CD14-positive monocyte (primary cell): ENCODE measurements at regions not wholly inside any gene's neighbourhood (a gene's known extent, or its start where the extent isn't known, plus 50 kb on each side); places are given as distances from the start of the nearest gene placed in this dataset.

Source experiments
- DNase-seq, 3 donors: peaks; one replicate each; pipeline ENCODE4 v3.0.0-alpha.2; 2011 to 2022
- H2AFZ ChIP-seq: 2 replicates; pipeline ENCODE4 v1.6.0; 2012; ENCODE audit warnings: mild to moderate bottlenecking, low read depth, low read length, inconsistent platforms; ENCODE audit not compliant: insufficient read depth, poor library complexity, severe bottlenecking
- H3K27ac ChIP-seq, 2 donors: 1 replicate in 1 of 2; 2 replicates in 1 of 2; pipeline ENCODE4 v1.5.1; 2012 to 2013; ENCODE audit warnings: low read length in 2 of 2, control low read depth in 1 of 2, inconsistent platforms in 1 of 2, low read depth in 1 of 2, mild to moderate bottlenecking in 1 of 2
- H3K27me3 ChIP-seq, 2 donors: one replicate each; pipeline versions ENCODE4 v1.6.0 to v1.6.1; 2011 to 2013; ENCODE audit warnings: low read length in 2 of 2; ENCODE audit not compliant: control insufficient read depth in 2 of 2, insufficient read depth in 2 of 2
- H3K36me3 ChIP-seq, 2 donors: replicated peaks in 1 of 2; 1 replicate in 1 of 2; 2 replicates in 1 of 2; pipeline versions ENCODE4 v1.5.1 to v1.6.1; 2012 to 2013; ENCODE audit warnings: low read length in 2 of 2, control low read depth in 1 of 2, inconsistent platforms in 1 of 2, mild to moderate bottlenecking in 1 of 2; ENCODE audit not compliant: insufficient read depth in 2 of 2, control insufficient read depth in 1 of 2
- H3K4me1 ChIP-seq, 2 donors: 1 replicate in 1 of 2; 2 replicates in 1 of 2; pipeline versions ENCODE4 v1.5.1 to v1.6.1; 2012 to 2013; ENCODE audit warnings: low read length in 2 of 2, control low read depth in 1 of 2, inconsistent platforms in 1 of 2, mild to moderate bottlenecking in 1 of 2, moderate library complexity in 1 of 2; ENCODE audit not compliant: insufficient read depth in 2 of 2, control insufficient read depth in 1 of 2
- H3K4me2 ChIP-seq: replicated peaks from 2 replicates; pipeline ENCODE3; 2012; ENCODE audit warnings: low read length, moderate library complexity, mild to moderate bottlenecking; ENCODE audit not compliant: poor library complexity, severe bottlenecking; ENCODE audit errors: extremely low read depth
- H3K4me3 ChIP-seq, 3 experiments: fragments of 200-600 bp in 1 of 3; sonication (generic) in 1 of 3; replicated peaks in 1 of 3; 1 replicate in 2 of 3; 2 replicates in 1 of 3; pipeline ENCODE4 v1.5.1; 2011 to 2013; ENCODE audit warnings: low read length in 3 of 3, mild to moderate bottlenecking in 3 of 3, control low read depth in 2 of 3, low read depth in 2 of 3, inconsistent platforms in 1 of 3, moderate library complexity in 1 of 3
- H3K79me2 ChIP-seq: 2 replicates; pipeline ENCODE4 v1.6.0; 2012; ENCODE audit warnings: mild to moderate bottlenecking, control low read depth, inconsistent platforms, low read length, moderate library complexity; ENCODE audit not compliant: insufficient read depth
- H3K9ac ChIP-seq: 2 replicates; pipeline ENCODE4 v1.6.0; 2017; ENCODE audit warnings: low read length, mild to moderate bottlenecking; ENCODE audit not compliant: insufficient read depth, poor library complexity, severe bottlenecking
- H3K9me3 ChIP-seq, 2 donors: replicated peaks in 1 of 2; 1 replicate in 1 of 2; 2 replicates in 1 of 2; pipeline versions ENCODE4 v1.5.1 to v1.6.1; 2012 to 2013; ENCODE audit warnings: low read length in 2 of 2, control low read depth in 1 of 2; ENCODE audit not compliant: control insufficient read depth in 1 of 2, insufficient read depth in 1 of 2
- H4K20me1 ChIP-seq: 2 replicates; pipeline ENCODE4 v1.6.0; 2012; ENCODE audit warnings: mild to moderate bottlenecking, low read length, control low read depth, moderate library complexity; ENCODE audit not compliant: insufficient read depth
- H3K27ac Mint-ChIP-seq, 7 donors: one replicate each; pipeline ENCODE4 v1.8.0; 2020; ENCODE audit warnings: mild to moderate bottlenecking in 7 of 7, mixed read lengths in 7 of 7, moderate library complexity in 6 of 7, inconsistent platforms in 2 of 7
- H3K27me3 Mint-ChIP-seq, 3 donors: one replicate each; pipeline ENCODE4 v1.8.0; 2021 to 2022; ENCODE audit warnings: low read depth in 3 of 3, mild to moderate bottlenecking in 3 of 3, mixed read lengths in 3 of 3, moderate library complexity in 3 of 3, inconsistent platforms in 1 of 3
- H3K36me3 Mint-ChIP-seq, 2 donors: one replicate each; pipeline ENCODE4 v1.8.0; 2020; ENCODE audit warnings: mixed read lengths in 2 of 2, inconsistent platforms in 1 of 2, mild to moderate bottlenecking in 1 of 2
- H3K4me1 Mint-ChIP-seq: one replicate; pipeline ENCODE4 v1.8.0; 2020; ENCODE audit warnings: mild to moderate bottlenecking, mixed read lengths
- H3K4me3 Mint-ChIP-seq, 2 donors: one replicate each; pipeline ENCODE4 v1.8.0; 2020; ENCODE audit warnings: mild to moderate bottlenecking in 2 of 2, mixed read lengths in 2 of 2, moderate library complexity in 1 of 2
- H3K9me3 Mint-ChIP-seq, 7 donors: one replicate each; pipeline ENCODE4 v1.8.0; 2020 to 2022; ENCODE audit warnings: mixed read lengths in 7 of 7, mild to moderate bottlenecking in 6 of 7, moderate library complexity in 6 of 7, inconsistent platforms in 2 of 7
- WGBS: methylation state at CpG from one replicate; pipeline ENCODE4 v1.1.5; 2013; ENCODE audit warnings: missing lambda C conversion rate; ENCODE audit not compliant: insufficient coverage; 5-methylcytosine and 5-hydroxymethylcytosine counted together
- intact Hi-C, 2 donors: fragments of 100-400 bp; cut with micrococcal nuclease; formaldehyde crosslinking; loops; one replicate each; pipeline versions ENCODE4 v1.15.0 to v1.15.1; 2023
- TF ChIP-seq, protein P1 (sequence below): fragments of 200-600 bp; IDR thresholded peaks from one replicate; pipeline ENCODE4 v1.8.0; 2022; ENCODE audit warnings: antibody characterized with exemption, mild to moderate bottlenecking

DNA sequence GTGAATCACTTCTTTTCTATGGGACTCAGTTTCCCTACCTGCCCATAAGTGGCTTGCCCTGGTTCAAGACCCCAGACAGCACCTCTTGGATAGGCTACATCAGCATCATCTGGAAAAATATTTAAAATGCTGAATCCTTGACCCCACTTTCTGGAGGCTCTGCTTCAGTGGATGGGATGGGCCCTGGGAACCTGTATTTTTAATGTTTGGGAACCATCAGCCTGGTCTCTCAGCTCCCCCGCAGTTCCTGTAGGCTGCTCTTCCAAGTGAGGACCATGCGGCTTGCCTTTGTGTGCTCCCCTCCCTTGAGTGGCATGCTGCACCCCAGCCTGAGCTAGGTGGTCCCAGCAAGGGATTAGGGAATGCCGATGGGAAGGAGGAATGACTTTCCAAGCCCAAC lies 68.3 kb upstream of the CRHR1 start:
- intact Hi-C loops, result no loop called here
- Histone ChIP-seq H3K27ac (no peak overlapping the region), H3K4me2 (no peak overlapping the region), H3K9ac (no peak overlapping the region), H2AFZ (no peak overlapping the region), H3K4me1 (no peaks in the 10 kb centered on the region), H4K20me1 (no peaks in the 10 kb centered on the region), H3K79me2 (no peaks in the 10 kb centered on the region), H3K36me3 (no peaks in the 10 kb centered on the region), H3K9me3 (no peaks in the 10 kb centered on the region), H3K27me3 (peaks cover 0 to 3% of the 10 kb centered on the region in 2 donors), H3K4me3 (no peak overlapping the region)
- TF ChIP-seq, protein P1, sequence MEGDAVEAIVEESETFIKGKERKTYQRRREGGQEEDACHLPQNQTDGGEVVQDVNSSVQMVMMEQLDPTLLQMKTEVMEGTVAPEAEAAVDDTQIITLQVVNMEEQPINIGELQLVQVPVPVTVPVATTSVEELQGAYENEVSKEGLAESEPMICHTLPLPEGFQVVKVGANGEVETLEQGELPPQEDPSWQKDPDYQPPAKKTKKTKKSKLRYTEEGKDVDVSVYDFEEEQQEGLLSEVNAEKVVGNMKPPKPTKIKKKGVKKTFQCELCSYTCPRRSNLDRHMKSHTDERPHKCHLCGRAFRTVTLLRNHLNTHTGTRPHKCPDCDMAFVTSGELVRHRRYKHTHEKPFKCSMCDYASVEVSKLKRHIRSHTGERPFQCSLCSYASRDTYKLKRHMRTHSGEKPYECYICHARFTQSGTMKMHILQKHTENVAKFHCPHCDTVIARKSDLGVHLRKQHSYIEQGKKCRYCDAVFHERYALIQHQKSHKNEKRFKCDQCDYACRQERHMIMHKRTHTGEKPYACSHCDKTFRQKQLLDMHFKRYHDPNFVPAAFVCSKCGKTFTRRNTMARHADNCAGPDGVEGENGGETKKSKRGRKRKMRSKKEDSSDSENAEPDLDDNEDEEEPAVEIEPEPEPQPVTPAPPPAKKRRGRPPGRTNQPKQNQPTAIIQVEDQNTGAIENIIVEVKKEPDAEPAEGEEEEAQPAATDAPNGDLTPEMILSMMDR, result no peak
- DNase-seq, result no peak
- Mint-ChIP-seq H3K9me3 (peaks cover 0 to 3% (median 0%) of the 10 kb centered on the region in 7 donors), H3K36me3 (no peaks in the 10 kb centered on the region), H3K4me3 (no peak overlapping the region), H3K27ac (no peak overlapping the region), H3K27me3 (peaks cover 8 to 31% (median 21%) of the 10 kb centered on the region in 3 donors), H3K4me1 (no peaks in the 10 kb centered on the region)
- WGBS, result 86% methylated on average over 2 of the region's 3 CpGs

DNA sequence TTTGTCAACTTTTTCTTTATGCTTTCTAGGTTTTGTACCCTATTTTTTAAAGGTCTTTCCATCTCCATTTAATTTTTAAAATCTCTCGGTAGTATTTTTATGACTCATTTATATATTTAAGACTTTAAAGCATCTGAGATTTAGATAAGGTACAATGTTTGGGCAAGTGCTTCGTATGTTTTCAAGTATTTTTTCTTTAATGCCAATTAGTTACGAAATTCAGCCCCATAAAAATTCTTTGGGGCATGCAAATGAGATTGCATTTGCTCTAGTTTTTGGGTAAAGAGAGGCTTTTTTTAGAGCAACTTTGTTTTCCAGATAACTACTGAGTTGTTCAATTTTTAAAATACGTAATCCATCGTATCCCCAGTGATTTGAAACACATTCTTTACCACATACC lies 65.3 kb upstream of the CRHR1 start:
- H2AFZ ChIP-seq, result no peak overlapping the region
- intact Hi-C loops, result no loop called here
- H3K79me2 ChIP-seq, result no peaks in the 10 kb centered on the region
- TF ChIP-seq, protein P1, result no peak
- H3K27ac ChIP-seq, result no peak overlapping the region
- H3K4me2 ChIP-seq, result no peak overlapping the region
- no peaks in the 10 kb centered on the region for H3K9me3 ChIP-seq
- no peak for DNase-seq
- H3K27me3 ChIP-seq, result peaks cover 0 to 3% of the 10 kb centered on the region in 2 donors
- H3K4me1 Mint-ChIP-seq, result no peaks in the 10 kb centered on the region
- no peak overlapping the region for H3K4me3 ChIP-seq
- no peaks in the 10 kb centered on the region for H3K36me3 Mint-ChIP-seq
- H3K4me3 Mint-ChIP-seq, result no peak overlapping the region
- WGBS, result 75% methylated on average over 2 of the region's 5 CpGs
- H3K9ac ChIP-seq, result no peak overlapping the region
- peaks cover 0 to 8% (median 0%) of the 10 kb centered on the region in 7 donors for H3K9me3 Mint-ChIP-seq
- H3K27ac Mint-ChIP-seq, result no peak overlapping the region
- H3K27me3 Mint-ChIP-seq, result peaks cover 5 to 24% (median 20%) of the 10 kb centered on the region in 3 donors
- H3K4me1 ChIP-seq, result no peaks in the 10 kb centered on the region
- H3K36me3 ChIP-seq, result no peaks in the 10 kb centered on the region
- no peaks in the 10 kb centered on the region for H4K20me1 ChIP-seq
